IPS DF 19.7 (cell line): ENCODE measurements at regions not wholly inside any gene's neighbourhood (a gene's known extent, or its start where the extent isn't known, plus 50 kb on each side); places are given as distances from the start of the nearest gene placed in this dataset.
"Not testable (repeated sequence)": the region's sequence is repeated elsewhere in the genome, so short reads cannot be mapped to it uniquely, and the experiment has no call there.

Experiments used
- DNase-seq: peaks from one replicate; pipeline ENCODE4 v3.0.0-alpha.2; 2013; ENCODE audit warnings: low read depth, low spot score

- no peak for DNase-seq
Measured at GRCh38 chr4:133347409-133347808, 198.3 kb downstream of the PCDH10 start.

GRCh38 chr4:133324491-133324890 is 175.4 kb downstream of the PCDH10 start:
- DNase-seq, result no peak

GRCh38 chr4:133323670-133324069 is 174.6 kb downstream of the PCDH10 start:
- no peak for DNase-seq

GRCh38 chr4:133320576-133321170 is 171.6 kb downstream of the PCDH10 start:
- DNase-seq, result peak; percentile 1

- no peak for DNase-seq
Measured at GRCh38 chr4:133316909-133317308, 167.8 kb downstream of the PCDH10 start.

GRCh38 chr4:133314991-133315390 is 165.9 kb downstream of the PCDH10 start:
- no peak for DNase-seq

GRCh38 chr4:133287396-133287795 is 138.3 kb downstream of the PCDH10 start:
- DNase-seq, result no peak

- no peak for DNase-seq
Measured at GRCh38 chr4:133278591-133278990, 129.5 kb downstream of the PCDH10 start.

GRCh38 chr4:133277940-133278339 is 128.8 kb downstream of the PCDH10 start:
- DNase-seq, result not testable (repeated sequence)

GRCh38 chr4:133275246-133275645 is 126.2 kb downstream of the PCDH10 start:
- DNase-seq, result no peak

- no peak for DNase-seq
Measured at GRCh38 chr4:133273401-133273800, 124.3 kb downstream of the PCDH10 start.

- no peak for DNase-seq
Measured at GRCh38 chr4:133270021-133270570, 121.0 kb downstream of the PCDH10 start.

GRCh38 chr4:133268205-133268604 is 119.1 kb downstream of the PCDH10 start:
- DNase-seq, result no peak

GRCh38 chr4:133267506-133267905 is 118.4 kb downstream of the PCDH10 start:
- not testable (repeated sequence) for DNase-seq

- not testable (repeated sequence) for DNase-seq
Measured at GRCh38 chr4:133266966-133267365, 117.9 kb downstream of the PCDH10 start.

GRCh38 chr4:133264251-133264650 is 115.2 kb downstream of the PCDH10 start:
- not testable (repeated sequence) for DNase-seq

GRCh38 chr4:133263104-133263503 is 114.0 kb downstream of the PCDH10 start:
- no peak for DNase-seq

GRCh38 chr4:133247861-133248260 is 98.8 kb downstream of the PCDH10 start:
- no peak for DNase-seq

GRCh38 chr4:133245226-133245625 is 96.1 kb downstream of the PCDH10 start:
- no peak for DNase-seq
